Amygdala (tissue), 56 donors: ENCODE measurements at regions not wholly inside any gene's neighbourhood (a gene's known extent, or its start where the extent isn't known, plus 50 kb on each side); places are given as distances from the start of the nearest gene placed in this dataset.

Experiments used
- DNase-seq, 56 donors: peaks; one replicate each; lab custom pipeline; 2025; lab: John Stamatoyannopoulos, UW

GRCh38 chr9:88730780-88731179, 195.8 kb downstream of the NXNL2 start:
- no peak for DNase-seq

DNA sequence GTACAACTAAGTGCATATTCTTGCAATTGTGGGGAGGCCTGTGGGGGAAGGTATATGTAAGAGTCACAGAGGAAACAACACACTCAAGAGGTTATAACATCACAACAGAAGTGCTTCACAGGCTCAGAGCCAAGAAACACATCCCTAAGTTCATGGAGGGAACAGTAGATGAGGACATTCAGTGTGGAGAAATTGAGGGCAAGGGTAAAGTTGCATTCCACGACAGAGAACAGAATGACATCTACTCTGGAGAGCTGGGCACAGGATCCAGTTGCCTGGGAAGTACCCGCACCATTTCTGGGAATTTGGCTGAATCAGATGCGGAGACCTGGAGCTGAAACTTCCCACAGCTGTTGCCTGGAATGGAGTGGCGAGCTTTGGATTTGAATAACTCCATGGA, 197.2 kb downstream of the NXNL2 start:
- DNase-seq, result peak in 3 of 56 donors; percentile 6 to 20 (median 11)

- no peak for DNase-seq
Measured at GRCh38 chr9:88733651-88734421, 198.9 kb downstream of the NXNL2 start.

- DNase-seq, result no peak
Measured at GRCh38 chr9:88734527-88734926, 199.5 kb downstream of the NXNL2 start.

DNA sequence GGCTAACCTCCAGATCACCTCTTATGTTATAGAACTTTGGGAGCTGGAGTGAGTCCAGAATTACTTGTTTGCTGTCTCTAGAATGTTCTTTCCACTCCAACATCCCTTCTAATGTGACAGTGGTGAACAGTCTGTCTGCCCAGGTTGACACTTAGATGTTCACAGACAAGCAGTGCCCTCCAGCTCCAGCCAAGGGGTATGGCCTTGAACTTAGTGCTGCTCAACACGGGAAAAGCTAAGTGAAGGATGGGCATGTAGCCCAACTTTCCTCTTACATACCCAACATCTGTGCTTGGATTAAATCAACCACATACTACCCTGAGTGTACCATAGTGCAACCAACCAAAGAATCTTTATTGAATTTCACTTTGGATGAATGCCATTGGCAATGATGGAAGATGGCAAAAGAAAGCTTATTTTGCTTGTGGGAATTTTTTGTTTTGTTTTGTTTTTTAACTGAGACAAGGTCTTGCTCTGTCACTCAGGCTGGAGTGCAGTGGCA, 201.2 kb downstream of the NXNL2 start:
- DNase-seq, result no peak

DNA sequence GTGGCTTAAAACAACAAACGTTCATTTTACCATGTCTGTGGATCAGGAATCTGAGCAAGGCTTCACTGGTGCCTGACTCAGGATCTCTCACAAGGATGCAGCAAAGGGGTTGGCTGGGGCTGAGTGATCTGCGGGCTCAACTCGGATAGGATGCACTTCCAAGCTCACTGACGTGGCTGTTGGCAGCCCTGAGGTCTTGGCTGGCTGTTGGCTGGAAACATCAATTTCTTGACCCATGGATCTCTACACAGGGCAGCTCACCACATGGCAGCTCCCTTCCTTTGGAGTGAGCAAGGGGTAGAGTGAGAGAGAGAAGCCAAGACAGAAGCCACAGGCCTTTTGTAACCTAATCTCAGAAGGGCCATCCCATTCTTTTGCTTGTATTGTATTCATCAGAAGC, 202.1 kb downstream of the NXNL2 start:
- no peak for DNase-seq

DNA sequence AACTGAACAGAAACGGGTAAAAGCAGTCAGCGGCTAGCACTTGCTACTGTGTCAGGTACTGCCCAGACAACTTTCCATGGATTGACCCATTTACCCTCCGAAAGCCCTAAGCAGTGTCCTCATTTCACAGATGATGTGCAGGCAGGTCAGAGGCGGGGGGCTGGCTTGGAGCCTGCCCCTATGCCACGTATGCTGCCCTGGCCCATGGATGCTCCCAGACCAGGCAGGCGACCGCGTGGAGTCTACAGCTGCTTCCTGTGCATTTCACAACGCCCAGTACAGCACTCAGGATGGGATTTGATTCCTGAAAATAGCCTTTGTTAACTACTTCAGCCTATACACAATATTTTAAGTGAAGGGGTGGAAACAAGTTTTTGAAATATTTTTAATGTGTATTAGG, 202.9 kb downstream of the NXNL2 start:
- no peak for DNase-seq

GRCh38 chr9:88738709-88739108, 203.7 kb downstream of the NXNL2 start:
- no peak for DNase-seq

DNA sequence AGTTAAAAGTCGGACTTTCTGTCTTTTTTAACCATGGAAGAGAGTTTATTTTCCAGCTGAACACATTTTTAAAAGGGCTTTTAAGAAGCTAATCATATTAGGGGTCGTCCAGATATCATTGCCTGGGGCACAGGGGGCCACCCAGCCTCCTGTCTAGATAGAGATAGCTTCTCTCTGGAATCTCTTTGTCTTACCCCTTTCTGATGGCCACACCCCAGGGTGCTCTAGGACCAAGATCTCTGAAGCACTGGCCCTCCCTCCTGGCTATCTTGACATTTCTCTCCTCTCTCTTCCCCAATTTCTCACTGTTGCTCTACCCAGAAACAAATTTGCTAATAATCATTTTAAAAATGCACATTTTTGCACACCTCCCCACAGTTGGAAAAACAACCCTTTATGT, 204.4 kb downstream of the NXNL2 start:
- no peak for DNase-seq

DNA sequence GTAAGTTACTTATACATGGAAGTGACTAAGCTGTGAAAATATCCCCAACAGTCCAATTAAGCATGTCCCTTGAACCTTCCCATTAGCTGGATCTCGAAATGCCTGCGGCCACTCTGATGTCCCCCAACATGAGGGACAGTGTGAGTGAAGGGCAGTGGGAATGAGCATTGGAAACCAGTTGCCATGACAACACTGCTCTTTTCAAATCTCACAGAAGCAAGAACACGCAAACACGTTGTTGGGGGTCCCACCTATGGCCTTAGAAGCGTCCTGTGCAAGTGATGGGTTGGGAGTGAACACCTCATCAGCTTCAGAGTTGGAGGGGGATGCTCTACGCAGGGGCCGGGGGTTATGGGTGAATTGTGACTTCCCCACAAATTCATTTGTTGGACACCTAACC, 205.9 kb downstream of the NXNL2 start:
- DNase-seq, result no peak

DNA sequence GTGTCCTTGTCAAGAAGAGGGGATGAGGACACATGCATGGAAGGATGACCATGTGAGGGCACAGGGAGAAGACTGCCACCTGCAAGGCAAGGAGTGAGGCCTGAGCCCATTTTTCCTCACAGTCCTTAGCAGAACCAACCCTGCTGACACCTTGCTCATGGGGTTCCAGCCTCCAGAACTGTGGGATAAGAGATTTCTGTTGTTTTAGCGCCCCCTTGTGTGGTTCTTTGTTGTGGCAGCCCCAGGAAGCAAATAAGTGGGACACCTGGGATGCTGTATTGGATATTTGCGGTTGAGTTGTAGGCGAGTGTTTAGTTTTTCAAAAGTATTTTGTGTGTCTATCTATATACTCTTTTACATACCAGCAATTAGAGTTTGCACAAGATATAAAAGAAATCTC, 206.4 kb downstream of the NXNL2 start:
- DNase-seq, result no peak

- peak in 2 of 56 donors; percentile 14 to 21 for DNase-seq
Measured at GRCh38 chr9:88742483-88742882, 207.5 kb downstream of the NXNL2 start.

DNA sequence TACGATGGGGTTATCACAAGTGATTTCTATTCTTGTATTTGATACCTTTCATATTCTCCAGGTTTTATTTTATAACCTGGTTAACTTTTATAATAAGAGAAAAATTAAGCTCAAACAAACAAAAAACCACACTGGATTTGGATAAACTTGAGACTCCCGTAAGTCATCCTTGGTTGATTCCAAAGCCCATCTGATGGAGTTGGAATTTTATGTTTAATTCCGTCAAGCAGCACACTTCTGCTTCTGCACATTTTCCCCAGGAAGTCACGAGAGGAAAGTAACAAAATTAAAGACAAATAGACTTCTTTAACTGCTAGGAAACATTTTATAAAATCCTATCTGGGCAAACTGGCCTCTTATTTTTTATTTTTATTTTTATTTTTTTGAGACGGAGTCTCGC, 207.9 kb downstream of the NXNL2 start:
- DNase-seq, result no peak

- no peak for DNase-seq
Measured at GRCh38 chr9:88745276-88746001, 210.5 kb downstream of the NXNL2 start.

- no peak for DNase-seq
Measured at GRCh38 chr9:88746029-88746742, 211.2 kb downstream of the NXNL2 start.

DNA sequence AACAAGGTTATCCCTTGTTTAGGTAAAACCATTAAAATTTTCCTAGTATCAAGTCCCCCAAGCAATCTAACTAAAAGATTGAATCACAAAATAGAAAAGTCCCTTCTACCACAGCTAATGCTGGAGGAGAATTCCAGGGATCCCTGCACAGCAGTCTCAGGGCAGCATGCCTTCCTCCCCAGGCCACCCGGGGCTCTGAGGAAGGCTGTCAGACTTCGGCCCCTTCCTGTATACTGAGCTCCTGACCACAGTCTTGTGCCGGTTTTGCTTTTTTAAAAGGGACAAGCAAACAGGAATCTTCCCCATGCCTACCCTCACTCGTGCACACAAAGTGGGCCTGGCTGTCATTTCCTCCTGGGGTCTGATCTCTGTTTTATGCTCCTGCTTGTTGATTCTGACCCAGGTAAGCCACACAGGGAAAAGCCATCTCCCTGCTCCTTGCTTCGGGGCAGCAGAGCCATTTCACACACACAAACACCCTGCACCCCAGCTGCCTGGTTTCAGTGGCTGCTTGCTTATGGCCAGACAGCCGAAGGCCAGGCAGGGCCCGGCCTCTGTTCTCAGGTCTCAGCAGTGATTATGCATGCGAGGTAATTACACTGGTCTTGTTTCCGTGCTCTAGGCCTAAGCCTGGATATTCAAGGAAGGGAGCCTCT, 211.9 kb downstream of the NXNL2 start:
- no peak for DNase-seq

DNA sequence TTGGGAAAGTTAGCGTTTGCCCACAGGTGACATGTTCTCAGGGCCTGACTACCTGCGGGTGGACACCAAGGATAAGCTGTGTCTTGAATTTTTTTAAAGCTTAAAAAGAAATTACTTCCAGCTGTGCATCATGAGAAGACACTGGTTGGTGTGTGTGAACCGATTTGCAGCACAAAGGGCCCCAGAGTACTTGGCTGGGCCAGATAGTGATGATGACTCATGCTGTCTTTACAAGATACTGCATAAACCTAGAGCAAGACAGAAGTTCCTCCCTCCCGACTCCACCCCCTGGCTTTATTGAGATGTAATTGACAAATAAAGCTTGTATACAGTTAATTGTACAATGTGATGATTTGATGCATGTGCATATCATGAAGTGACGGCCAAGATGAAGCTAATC, 212.8 kb downstream of the NXNL2 start:
- no peak for DNase-seq

DNA sequence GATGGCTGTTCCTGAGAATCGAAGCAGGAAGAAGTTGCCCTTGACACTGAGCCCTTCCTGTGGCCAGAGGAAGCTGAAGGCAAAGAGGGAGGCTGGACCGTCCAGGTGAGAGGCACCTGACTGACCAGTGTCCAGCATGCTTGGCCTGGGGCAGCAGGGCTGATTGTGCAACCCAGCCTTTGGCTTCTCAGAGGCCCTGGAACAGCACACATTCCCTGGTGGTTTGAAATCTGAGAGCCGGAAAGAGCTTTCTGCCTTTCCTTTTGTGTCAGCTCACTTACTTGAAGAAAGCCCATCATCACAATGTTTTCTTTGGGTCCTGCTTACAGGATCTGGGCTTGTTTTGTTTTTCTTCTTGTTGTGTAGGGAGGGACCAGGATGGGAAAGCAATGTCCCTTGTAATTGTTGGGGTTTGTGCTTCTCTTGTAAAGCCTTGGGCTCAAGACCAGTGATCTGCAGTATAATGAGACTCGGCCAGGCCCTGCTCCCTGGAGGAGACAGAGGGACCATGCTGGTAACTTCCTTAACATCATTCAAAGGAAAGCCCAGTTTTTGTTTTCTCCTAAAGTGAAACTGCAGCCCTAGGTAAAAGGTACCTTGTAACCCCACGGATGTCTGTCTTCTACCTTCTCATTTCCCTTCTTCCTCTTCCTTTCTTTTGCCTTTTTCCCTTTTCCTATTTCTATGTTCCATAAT, 213.7 kb downstream of the NXNL2 start:
- no peak for DNase-seq

DNA sequence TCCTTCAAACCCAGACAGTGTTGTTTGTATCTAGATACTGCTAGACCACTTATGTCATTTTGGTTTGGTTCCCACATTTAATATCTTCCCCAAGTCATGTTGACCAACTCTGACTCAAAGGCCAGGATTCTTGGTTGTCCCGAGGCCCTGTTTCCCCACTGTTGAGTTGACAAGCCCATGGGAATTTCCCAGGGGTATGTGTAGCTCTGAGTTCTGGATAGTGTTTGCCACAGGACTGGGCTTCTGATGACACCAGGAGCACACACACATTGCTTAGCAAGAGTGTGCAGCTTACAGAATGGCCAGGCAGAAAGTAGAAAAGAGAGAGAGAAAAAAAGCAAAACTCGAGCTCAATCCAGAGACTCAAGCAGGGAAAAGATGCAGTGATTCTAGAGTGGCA, 214.4 kb downstream of the NXNL2 start:
- DNase-seq, result no peak

DNA sequence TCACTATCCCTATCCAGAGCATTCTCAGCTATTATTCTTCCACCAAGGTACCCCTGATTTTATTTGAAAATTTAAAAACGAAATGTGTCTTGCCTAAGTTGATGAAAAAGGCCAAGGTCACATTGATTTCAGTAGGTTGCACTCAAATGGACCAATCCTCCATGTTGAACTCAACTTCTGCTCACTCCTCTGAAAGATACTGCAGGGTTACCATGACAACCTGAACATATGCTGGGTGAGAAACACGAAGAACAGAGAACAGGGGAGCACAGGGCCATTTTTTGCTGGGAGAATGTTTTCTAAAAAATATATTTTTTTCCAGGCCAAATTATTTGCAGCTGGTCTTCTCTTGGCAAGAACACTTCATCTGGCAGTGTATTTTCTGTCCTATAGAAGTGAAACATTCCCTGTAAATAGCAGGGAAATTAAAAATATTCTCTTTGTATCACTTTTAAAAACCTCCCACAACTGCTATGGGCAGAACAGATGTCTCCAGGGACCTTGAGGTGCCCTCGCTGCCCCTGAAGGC, 215.9 kb downstream of the NXNL2 start:
- no peak for DNase-seq
